VCaP (cell line): ENCODE measurements at regions not wholly inside any gene's neighbourhood (a gene's known extent, or its start where the extent isn't known, plus 50 kb on each side); places are given as distances from the start of the nearest gene placed in this dataset.
"Not testable (repeated sequence)": the region's sequence is repeated elsewhere in the genome, so short reads cannot be mapped to it uniquely, and the experiment has no call there.

Experiments
- H3K27ac ChIP-seq: fragments of 450-650 bp; 2 replicates; pipeline ENCODE4 v1.5.1; 2017
- TF ChIP-seq, protein P1 (sequence below): fragments of 450-650 bp; conservative IDR thresholded peaks from 2 replicates; pipeline ENCODE4 v1.5.1; 2017; ENCODE audit warnings: mild to moderate bottlenecking, moderate library complexity

- TF ChIP-seq, protein P1, sequence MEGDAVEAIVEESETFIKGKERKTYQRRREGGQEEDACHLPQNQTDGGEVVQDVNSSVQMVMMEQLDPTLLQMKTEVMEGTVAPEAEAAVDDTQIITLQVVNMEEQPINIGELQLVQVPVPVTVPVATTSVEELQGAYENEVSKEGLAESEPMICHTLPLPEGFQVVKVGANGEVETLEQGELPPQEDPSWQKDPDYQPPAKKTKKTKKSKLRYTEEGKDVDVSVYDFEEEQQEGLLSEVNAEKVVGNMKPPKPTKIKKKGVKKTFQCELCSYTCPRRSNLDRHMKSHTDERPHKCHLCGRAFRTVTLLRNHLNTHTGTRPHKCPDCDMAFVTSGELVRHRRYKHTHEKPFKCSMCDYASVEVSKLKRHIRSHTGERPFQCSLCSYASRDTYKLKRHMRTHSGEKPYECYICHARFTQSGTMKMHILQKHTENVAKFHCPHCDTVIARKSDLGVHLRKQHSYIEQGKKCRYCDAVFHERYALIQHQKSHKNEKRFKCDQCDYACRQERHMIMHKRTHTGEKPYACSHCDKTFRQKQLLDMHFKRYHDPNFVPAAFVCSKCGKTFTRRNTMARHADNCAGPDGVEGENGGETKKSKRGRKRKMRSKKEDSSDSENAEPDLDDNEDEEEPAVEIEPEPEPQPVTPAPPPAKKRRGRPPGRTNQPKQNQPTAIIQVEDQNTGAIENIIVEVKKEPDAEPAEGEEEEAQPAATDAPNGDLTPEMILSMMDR: no peak
Observed at GRCh38 chr6:8315154-8315553, 120.2 kb downstream of the SLC35B3 start.

DNA sequence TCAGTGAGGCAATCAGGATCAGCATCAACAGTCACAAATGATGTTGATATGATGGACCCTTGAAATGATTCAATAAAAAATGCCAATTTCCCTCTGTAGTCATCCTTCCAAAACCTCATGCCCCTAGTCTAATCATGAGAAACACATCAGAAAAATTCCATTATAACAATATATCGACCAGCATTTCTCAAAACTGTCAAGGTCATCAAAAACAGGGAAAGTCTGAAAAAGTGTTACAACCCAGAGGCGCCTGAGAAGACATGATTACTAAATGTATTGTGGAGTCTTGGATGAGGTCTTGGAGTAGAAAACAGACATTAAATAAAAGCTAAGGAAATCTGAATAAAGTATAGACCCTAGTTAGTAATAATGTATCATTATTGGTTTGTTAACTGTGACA lies 133.8 kb downstream of the SLC35B3 start:
- TF ChIP-seq, protein P1: no peak

More at GRCh38 chr6:8315154-8315553, 120.2 kb downstream of the SLC35B3 start:
- no peak overlapping the region for H3K27ac ChIP-seq

GRCh38 chr6:8299034-8299433 lies 136.3 kb downstream of the SLC35B3 start:
- TF ChIP-seq, protein P1: no peak
- H3K27ac ChIP-seq: no peak overlapping the region

More for the DNA sequence above, 133.8 kb downstream of the SLC35B3 start:
- H3K27ac ChIP-seq: no peak overlapping the region

- H3K27ac ChIP-seq: not testable (repeated sequence)
Observed at GRCh38 chr6:8282946-8283345, 152.4 kb downstream of the SLC35B3 start.

- no peak overlapping the region for H3K27ac ChIP-seq
- TF ChIP-seq, protein P1: no peak
Observed at GRCh38 chr6:8282380-8282779, 153.0 kb downstream of the SLC35B3 start.

GRCh38 chr6:8279041-8279805 lies 156.1 kb downstream of the SLC35B3 start:
- TF ChIP-seq, protein P1: no peak
- peak overlapping the region; percentile 31; the same call in 1 of the 2 replicates for H3K27ac ChIP-seq

- H3K27ac ChIP-seq: peak overlapping the region; percentile 22; the same call in 1 of the 2 replicates
- TF ChIP-seq, protein P1: no peak
Observed at GRCh38 chr6:8278562-8278961, 156.8 kb downstream of the SLC35B3 start.

DNA sequence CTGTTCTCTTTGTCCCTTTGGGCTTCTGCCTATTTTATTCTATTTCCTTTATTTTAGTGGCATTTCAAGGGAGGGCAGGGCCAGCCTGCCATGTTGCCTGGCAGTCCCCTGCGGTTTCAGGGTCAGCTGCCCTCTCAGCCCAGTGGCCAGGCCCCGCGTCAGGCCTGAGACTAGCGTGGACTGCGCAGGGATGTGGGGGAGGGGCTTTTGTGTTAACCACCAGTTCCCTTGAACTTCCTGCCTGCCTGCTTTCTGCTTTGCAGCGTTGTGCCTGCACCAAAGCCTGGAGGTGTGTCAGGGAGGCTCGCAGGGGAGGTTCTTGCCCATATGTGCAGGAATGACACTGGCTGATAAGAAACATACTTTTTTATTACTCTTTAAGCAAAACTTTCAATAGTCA lies 157.6 kb downstream of the SLC35B3 start:
- TF ChIP-seq, protein P1: no peak
- no peak overlapping the region for H3K27ac ChIP-seq
